Adrenal gland (tissue), 5 donors: ENCODE measurements at regions not wholly inside any gene's neighbourhood (a gene's known extent, or its start where the extent isn't known, plus 50 kb on each side); places are given as distances from the start of the nearest gene placed in this dataset.

Experiments
- CTCF ChIP-seq, 6 experiments: fragments of 450-650 bp in 4 of 6; fragments of 200-600 bp in 2 of 6; sonication (generic) in 1 of 6; IDR thresholded peaks; 1 replicate in 5 of 6; 2 replicates in 1 of 6; pipeline versions ENCODE4 v1.5.1 to v1.8.0; 2016 to 2021; ENCODE audit warnings: antibody characterized with exemption in 6 of 6, mild to moderate bottlenecking in 2 of 6, moderate library complexity in 1 of 6
- POLR2A ChIP-seq, 2 donors: fragments of 450-650 bp; IDR thresholded peaks; one replicate each; pipeline ENCODE4 v1.6.1; 2017; ENCODE audit warnings: antibody characterized with exemption in 2 of 2, mild to moderate bottlenecking in 2 of 2, moderate library complexity in 1 of 2
- donor health status: DM: no; HTN: no; CAD: no.

- TF ChIP-seq CTCF (IDR thresholded peaks at IDR 0.05) (no peak), POLR2A (IDR thresholded peaks at IDR 0.05) (no peak)
Observed at GRCh38 chr3:167030082-167030725, 349.9 kb downstream of the ZBBX start.
